ENCODE measurements at regions not wholly inside any gene's neighbourhood (a gene's known extent, or its start where the extent isn't known, plus 50 kb on each side); places are given as distances from the start of the nearest gene placed in this dataset.

DNA sequence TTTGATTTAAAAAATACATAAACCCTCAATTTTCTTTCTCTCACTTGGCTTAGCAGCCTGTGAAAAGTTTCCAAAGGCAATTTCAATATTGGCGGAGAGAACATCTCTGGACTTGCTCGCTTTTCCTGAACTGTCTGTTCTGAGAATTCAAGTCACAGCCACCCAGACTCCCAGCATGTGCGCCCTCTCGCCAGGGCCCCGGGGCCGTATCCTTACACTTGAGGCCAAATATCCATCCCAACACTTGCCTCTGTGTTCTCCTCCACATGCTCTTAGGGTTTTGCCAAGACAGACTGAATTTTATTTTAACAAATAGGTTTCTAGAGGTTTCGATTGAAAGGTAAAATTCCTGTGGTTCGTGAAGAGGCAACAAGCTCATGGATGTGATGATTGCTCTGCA is 111.5 kb upstream of the GPR26 start:
- H3K36me3 Mint-ChIP-seq = no peaks in the 10 kb centered on the region
- no peaks in the 10 kb centered on the region for H3K9me3 Mint-ChIP-seq
- no peak for DNase-seq (ENCODE audit: low spot score)
- TF ChIP-seq EZH2phosphoT487 (IDR thresholded peaks at IDR 0.05) (no peak), EZH2 (IDR thresholded peaks at IDR 0.05) (no peak)
- TF ChIP-seq, protein P1, sequence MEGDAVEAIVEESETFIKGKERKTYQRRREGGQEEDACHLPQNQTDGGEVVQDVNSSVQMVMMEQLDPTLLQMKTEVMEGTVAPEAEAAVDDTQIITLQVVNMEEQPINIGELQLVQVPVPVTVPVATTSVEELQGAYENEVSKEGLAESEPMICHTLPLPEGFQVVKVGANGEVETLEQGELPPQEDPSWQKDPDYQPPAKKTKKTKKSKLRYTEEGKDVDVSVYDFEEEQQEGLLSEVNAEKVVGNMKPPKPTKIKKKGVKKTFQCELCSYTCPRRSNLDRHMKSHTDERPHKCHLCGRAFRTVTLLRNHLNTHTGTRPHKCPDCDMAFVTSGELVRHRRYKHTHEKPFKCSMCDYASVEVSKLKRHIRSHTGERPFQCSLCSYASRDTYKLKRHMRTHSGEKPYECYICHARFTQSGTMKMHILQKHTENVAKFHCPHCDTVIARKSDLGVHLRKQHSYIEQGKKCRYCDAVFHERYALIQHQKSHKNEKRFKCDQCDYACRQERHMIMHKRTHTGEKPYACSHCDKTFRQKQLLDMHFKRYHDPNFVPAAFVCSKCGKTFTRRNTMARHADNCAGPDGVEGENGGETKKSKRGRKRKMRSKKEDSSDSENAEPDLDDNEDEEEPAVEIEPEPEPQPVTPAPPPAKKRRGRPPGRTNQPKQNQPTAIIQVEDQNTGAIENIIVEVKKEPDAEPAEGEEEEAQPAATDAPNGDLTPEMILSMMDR (IDR thresholded peaks at IDR 0.05) = no peak
- no peaks in the 10 kb centered on the region for H3F3A ChIP-seq (ENCODE audit: low read depth)
- H3K4me1 Mint-ChIP-seq = peaks cover 5% of the 10 kb centered on the region
- H3K36me3 ChIP-seq = no peaks in the 10 kb centered on the region
- no peak overlapping the region for H3K4me3 Mint-ChIP-seq
- no peak overlapping the region for H3K9ac ChIP-seq
- H3K4me3 ChIP-seq = no peak overlapping the region
- H3K27me3 Mint-ChIP-seq (ENCODE audit: insufficient read depth, low read depth) = peaks cover 11% of the 10 kb centered on the region
- no peaks in the 10 kb centered on the region for H3K79me2 ChIP-seq (ENCODE audit: low read depth)
- H3K4me1 ChIP-seq = peaks cover 6% of the 10 kb centered on the region
- H3K27ac ChIP-seq = no peak overlapping the region
- H2AFZ ChIP-seq (replicated peaks) = no peak overlapping the region
- H3K27me3 ChIP-seq = no peaks in the 10 kb centered on the region
- no peaks in the 10 kb centered on the region for H3K9me3 ChIP-seq (ENCODE audit: low read depth)
- no peak overlapping the region for H3K27ac Mint-ChIP-seq
- no peaks in the 10 kb centered on the region for H4K20me1 ChIP-seq (ENCODE audit: low read depth)
- no peak overlapping the region for H3K4me2 ChIP-seq

DNA sequence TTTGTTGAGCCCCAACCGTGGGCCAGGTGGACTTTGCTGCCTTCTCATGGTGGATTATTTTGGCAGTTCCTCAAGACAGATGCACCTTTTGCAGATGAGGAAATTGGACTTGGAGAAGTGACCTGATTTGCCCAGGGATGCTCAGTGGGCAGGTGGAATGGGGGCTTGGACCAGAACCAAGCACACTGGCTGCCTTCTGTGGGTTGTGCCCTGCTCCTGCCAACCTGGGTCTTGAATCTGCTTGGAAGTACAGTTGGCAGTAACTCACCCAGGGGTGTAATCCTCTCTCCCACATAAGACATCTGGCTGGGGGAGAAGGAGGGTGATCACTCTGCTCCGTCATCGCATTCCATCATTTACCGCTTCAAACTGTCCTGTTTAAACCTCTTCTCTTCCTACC is 110.5 kb upstream of the GPR26 start:
- no peak overlapping the region for H3K4me2 ChIP-seq
- no peaks in the 10 kb centered on the region for H3K27me3 ChIP-seq
- Mint-ChIP-seq H3K36me3 (no peaks in the 10 kb centered on the region), H3K27ac (no peak overlapping the region), H3K4me1 (peaks cover under 1% of the 10 kb centered on the region), H3K27me3 (ENCODE audit: insufficient read depth, low read depth) (peaks cover 12% of the 10 kb centered on the region), H3K4me3 (no peak overlapping the region), H3K9me3 (no peaks in the 10 kb centered on the region)
- H3K4me3 ChIP-seq = no peak overlapping the region
- H3K9ac ChIP-seq = no peak overlapping the region
- no peak for TF ChIP-seq EZH2phosphoT487 (IDR thresholded peaks at IDR 0.05)
- H3K79me2 ChIP-seq (ENCODE audit: low read depth) = no peaks in the 10 kb centered on the region
- H4K20me1 ChIP-seq (ENCODE audit: low read depth) = no peaks in the 10 kb centered on the region
- no peak for DNase-seq (ENCODE audit: low spot score)
- H3K4me1 ChIP-seq = peaks cover 6% of the 10 kb centered on the region
- no peaks in the 10 kb centered on the region for H3F3A ChIP-seq (ENCODE audit: low read depth)
- H3K9me3 ChIP-seq (ENCODE audit: low read depth) = no peaks in the 10 kb centered on the region
- H3K27ac ChIP-seq = no peak overlapping the region
- H3K36me3 ChIP-seq = no peaks in the 10 kb centered on the region
- H2AFZ ChIP-seq (replicated peaks) = no peak overlapping the region

DNA sequence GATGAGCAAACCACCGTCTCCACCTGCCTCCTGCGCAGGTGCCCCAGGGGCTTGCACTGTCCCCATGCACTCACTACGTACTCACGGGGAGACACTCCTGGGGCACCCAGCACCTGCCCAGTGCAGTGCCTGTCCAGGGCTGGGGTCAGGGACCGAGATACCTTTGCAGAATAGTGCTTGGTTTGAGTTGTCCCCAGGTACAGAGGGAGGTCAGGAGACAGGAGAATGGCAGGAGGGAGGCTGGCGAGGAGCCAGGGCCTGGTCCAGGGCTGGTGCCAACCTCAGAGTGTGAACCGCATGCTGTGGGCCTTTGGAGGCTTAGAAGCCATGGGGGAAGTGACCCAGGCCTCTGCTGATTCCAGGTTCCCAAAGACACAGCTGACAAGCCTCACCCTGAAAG is 110.1 kb upstream of the GPR26 start:
- DNase-seq (ENCODE audit: low spot score) = no peak
- H3K79me2 ChIP-seq (ENCODE audit: low read depth) = no peaks in the 10 kb centered on the region
- no peaks in the 10 kb centered on the region for H3K36me3 ChIP-seq
- no peak overlapping the region for H3K27ac ChIP-seq
- peaks cover 12% of the 10 kb centered on the region for H3K27me3 Mint-ChIP-seq (ENCODE audit: insufficient read depth, low read depth)
- no peak overlapping the region for H3K9ac ChIP-seq
- H3K9me3 Mint-ChIP-seq = no peaks in the 10 kb centered on the region
- no peaks in the 10 kb centered on the region for H3F3A ChIP-seq (ENCODE audit: low read depth)
- H3K9me3 ChIP-seq (ENCODE audit: low read depth) = no peaks in the 10 kb centered on the region
- H3K27me3 ChIP-seq = no peaks in the 10 kb centered on the region
- no peaks in the 10 kb centered on the region for H3K4me1 Mint-ChIP-seq
- no peak overlapping the region for H3K4me3 Mint-ChIP-seq
- H4K20me1 ChIP-seq (ENCODE audit: low read depth) = no peaks in the 10 kb centered on the region
- TF ChIP-seq EZH2 (IDR thresholded peaks at IDR 0.05) = no peak
- TF ChIP-seq EZH2phosphoT487 (IDR thresholded peaks at IDR 0.05) = no peak
- TF ChIP-seq, protein P1 (IDR thresholded peaks at IDR 0.05) = no peak
- no peak overlapping the region for H3K4me2 ChIP-seq
- no peak overlapping the region for H3K4me3 ChIP-seq
- H2AFZ ChIP-seq (replicated peaks) = no peak overlapping the region
- H3K27ac Mint-ChIP-seq = no peak overlapping the region
- no peaks in the 10 kb centered on the region for H3K36me3 Mint-ChIP-seq
- H3K4me1 ChIP-seq = peaks cover 6% of the 10 kb centered on the region

DNA sequence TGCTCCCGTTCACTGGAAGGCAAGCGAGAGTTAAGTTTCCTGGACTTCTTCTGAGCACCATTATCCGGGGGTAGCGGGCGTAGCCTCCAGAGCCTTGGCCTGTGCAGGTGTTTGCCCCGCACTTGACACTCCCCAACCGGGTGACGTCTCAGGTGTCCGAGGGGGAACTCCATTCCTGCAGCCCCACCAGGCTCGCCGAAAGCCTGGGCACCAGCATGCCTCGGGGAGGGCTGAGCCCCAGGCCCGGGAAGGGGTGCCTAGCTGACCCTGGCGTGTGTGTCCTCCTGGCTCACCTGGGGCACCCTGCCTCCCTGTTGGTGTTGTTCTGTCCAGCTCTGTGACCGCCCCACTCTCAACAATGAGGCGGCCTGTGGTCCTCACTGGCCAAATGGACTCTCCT is 109.4 kb upstream of the GPR26 start:
- no peaks in the 10 kb centered on the region for H3K36me3 Mint-ChIP-seq
- TF ChIP-seq, protein P1 (IDR thresholded peaks at IDR 0.05) = no peak
- TF ChIP-seq EZH2 (IDR thresholded peaks at IDR 0.05) (no peak), EZH2phosphoT487 (IDR thresholded peaks at IDR 0.05) (no peak)
- no peak overlapping the region for H2AFZ ChIP-seq (replicated peaks)
- no peak overlapping the region for H3K4me3 ChIP-seq
- no peak overlapping the region for H3K27ac ChIP-seq
- no peak overlapping the region for H3K27ac Mint-ChIP-seq
- H3K27me3 Mint-ChIP-seq (ENCODE audit: insufficient read depth, low read depth) = peaks cover 12% of the 10 kb centered on the region
- no peaks in the 10 kb centered on the region for H3K27me3 ChIP-seq
- no peaks in the 10 kb centered on the region for H4K20me1 ChIP-seq (ENCODE audit: low read depth)
- no peak overlapping the region for H3K9ac ChIP-seq
- H3K4me1 ChIP-seq = peaks cover 6% of the 10 kb centered on the region
- H3F3A ChIP-seq (ENCODE audit: low read depth) = no peaks in the 10 kb centered on the region
- H3K4me1 Mint-ChIP-seq = no peaks in the 10 kb centered on the region
- no peaks in the 10 kb centered on the region for H3K9me3 ChIP-seq (ENCODE audit: low read depth)
- no peaks in the 10 kb centered on the region for H3K9me3 Mint-ChIP-seq
- DNase-seq (ENCODE audit: low spot score) = no peak
- H3K4me3 Mint-ChIP-seq = no peak overlapping the region
- H3K4me2 ChIP-seq = no peak overlapping the region
- H3K36me3 ChIP-seq = no peaks in the 10 kb centered on the region
- no peaks in the 10 kb centered on the region for H3K79me2 ChIP-seq (ENCODE audit: low read depth)

All from neural progenitor cell (in vitro differentiated cells).